ENCODE measurements at regions not wholly inside any gene's neighbourhood (a gene's known extent, or its start where the extent isn't known, plus 50 kb on each side); places are given as distances from the start of the nearest gene placed in this dataset.

GRCh38 chr3:59578129-59578528 is 528.3 kb upstream of the CFAP20DC start:
- no peak for DNase-seq

GRCh38 chr3:59576606-59577005 is 526.8 kb upstream of the CFAP20DC start:
- no peak for DNase-seq

GRCh38 chr3:59575113-59576001 is 525.5 kb upstream of the CFAP20DC start:
- DNase-seq, result peak; percentile 71

GRCh38 chr3:59573911-59574310 is 524.1 kb upstream of the CFAP20DC start:
- DNase-seq, result no peak

- DNase-seq, result no peak
Measured at GRCh38 chr3:59572106-59572505, 522.3 kb upstream of the CFAP20DC start.

GRCh38 chr3:59570806-59571205 is 521.0 kb upstream of the CFAP20DC start:
- DNase-seq, result no peak

- DNase-seq, result no peak
Measured at GRCh38 chr3:59567661-59568060, 517.8 kb upstream of the CFAP20DC start.

- DNase-seq, result no peak
Measured at GRCh38 chr3:59566481-59566975, 516.7 kb upstream of the CFAP20DC start.

- DNase-seq, result no peak
Measured at GRCh38 chr3:59565125-59565524, 515.3 kb upstream of the CFAP20DC start.

GRCh38 chr3:59563966-59564365 is 514.1 kb upstream of the CFAP20DC start:
- DNase-seq, result no peak

GRCh38 chr3:59563072-59563605 is 513.3 kb upstream of the CFAP20DC start:
- DNase-seq, result no peak

- DNase-seq, result no peak
Measured at GRCh38 chr3:59559721-59560435, 510.1 kb upstream of the CFAP20DC start.

- no peak for DNase-seq
Measured at GRCh38 chr3:59558906-59559720, 509.3 kb upstream of the CFAP20DC start.

- DNase-seq, result no peak
Measured at GRCh38 chr3:59555593-59556315, 505.9 kb upstream of the CFAP20DC start.

- no peak for DNase-seq
Measured at GRCh38 chr3:59553076-59553475, 503.3 kb upstream of the CFAP20DC start.

GRCh38 chr3:59551834-59552233 is 502.0 kb upstream of the CFAP20DC start:
- no peak for DNase-seq

GRCh38 chr3:59549962-59550361 is 500.1 kb upstream of the CFAP20DC start:
- no peak for DNase-seq

- DNase-seq, result no peak
Measured at GRCh38 chr3:59547874-59548273, 498.0 kb upstream of the CFAP20DC start.

GRCh38 chr3:59546522-59546921 is 496.7 kb upstream of the CFAP20DC start:
- no peak for DNase-seq

GRCh38 chr3:59545374-59545773 is 495.5 kb upstream of the CFAP20DC start:
- no peak for DNase-seq

GRCh38 chr3:59542276-59542675 is 492.5 kb upstream of the CFAP20DC start:
- DNase-seq, result no peak

GRCh38 chr3:59540696-59541095 is 490.9 kb upstream of the CFAP20DC start:
- DNase-seq, result no peak
